ENCODE measurements at regions not wholly inside any gene's neighbourhood (a gene's known extent, or its start where the extent isn't known, plus 50 kb on each side); places are given as distances from the start of the nearest gene placed in this dataset.

- TF ChIP-seq CTCF (IDR thresholded peaks at IDR 0.05), result no peak
- TF ChIP-seq POLR2AphosphoS5 (IDR thresholded peaks at IDR 0.05; ENCODE audit: insufficient read depth in 1 of 2, low read depth in 1 of 2), result no peak
Measured at GRCh38 chr5:18090177-18090576, 455.9 kb downstream of the TAF11L14 start.

Data from vagina (tissue), 2 donors.